ENCODE measurements at regions not wholly inside any gene's neighbourhood (a gene's known extent, or its start where the extent isn't known, plus 50 kb on each side); places are given as distances from the start of the nearest gene placed in this dataset.
"Not testable (repeated sequence)": the region's sequence is repeated elsewhere in the genome, so short reads cannot be mapped to it uniquely, and the experiment has no call there.

DNA sequence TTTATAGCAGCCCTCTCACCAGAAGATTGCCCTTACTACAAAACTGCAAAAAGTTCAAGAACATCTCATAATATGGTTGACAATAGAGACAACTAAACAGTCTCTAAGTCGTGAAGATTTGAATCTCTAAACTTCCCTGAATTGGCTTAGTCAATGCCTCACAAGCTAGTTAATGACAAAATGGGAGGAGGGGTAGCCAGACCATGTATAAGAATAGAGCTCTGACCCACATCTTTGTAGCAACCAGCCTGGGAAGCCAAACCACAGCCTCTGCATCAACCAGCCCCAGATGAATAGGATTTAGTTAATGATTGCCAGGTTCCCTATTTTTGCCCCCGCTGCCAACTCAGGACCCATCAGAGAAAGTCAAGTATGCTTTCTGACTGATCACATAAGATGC is 1265.9 kb upstream of the PCDH10 start:
- H3K4me3 ChIP-seq (ENCODE audit: low read depth, low read length, poor library complexity, severe bottlenecking); H3K4me2 ChIP-seq (ENCODE audit: low read length); H4K20me1 ChIP-seq (ENCODE audit: insufficient read depth, low read length); H3F3A ChIP-seq (ENCODE audit: insufficient read depth, low read length); H3K36me3 ChIP-seq (ENCODE audit: insufficient read depth, low read length); H3K9ac ChIP-seq (ENCODE audit: low read length); H3K79me2 ChIP-seq (ENCODE audit: insufficient read depth, low read length); H3K27me3 ChIP-seq (ENCODE audit: insufficient read depth, low read length); H3K4me1 ChIP-seq (ENCODE audit: insufficient read depth, low read length, severe bottlenecking); H3K9me3 ChIP-seq (ENCODE audit: low read length); H3K9me2 ChIP-seq (ENCODE audit: low read depth, low read length); H3K27ac ChIP-seq (ENCODE audit: low read depth, low read length, poor library complexity, severe bottlenecking); H2AFZ ChIP-seq (ENCODE audit: low read length): not testable (repeated sequence)

DNA sequence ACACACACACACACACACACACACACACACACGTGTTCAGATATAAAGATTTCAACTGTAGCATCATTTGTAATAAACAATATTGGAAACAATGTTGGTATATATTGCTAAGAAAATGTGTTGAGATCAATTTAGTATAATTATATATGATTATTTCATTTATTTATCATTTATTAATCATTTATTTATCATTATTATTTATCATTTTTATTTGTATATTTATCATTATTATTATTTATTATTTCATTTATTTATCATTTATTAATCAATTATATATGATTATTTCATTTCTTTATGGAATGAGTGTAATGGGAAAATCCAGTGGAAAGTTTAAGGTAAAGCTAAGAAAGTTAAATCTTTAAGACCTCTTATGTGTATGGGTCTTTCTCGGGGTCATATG is 1223.4 kb upstream of the PCDH10 start:
- H3K9ac ChIP-seq (ENCODE audit: low read length); H3K36me3 ChIP-seq (ENCODE audit: insufficient read depth, low read length); H3K4me1 ChIP-seq (ENCODE audit: insufficient read depth, low read length, severe bottlenecking); H3K79me2 ChIP-seq (ENCODE audit: insufficient read depth, low read length); H3K4me3 ChIP-seq (ENCODE audit: low read depth, low read length, poor library complexity, severe bottlenecking); H3K9me3 ChIP-seq (ENCODE audit: low read length); H2AFZ ChIP-seq (ENCODE audit: low read length); H3K9me2 ChIP-seq (ENCODE audit: low read depth, low read length); H3K27me3 ChIP-seq (ENCODE audit: insufficient read depth, low read length); H3K4me2 ChIP-seq (ENCODE audit: low read length); H3K27ac ChIP-seq (ENCODE audit: low read depth, low read length, poor library complexity, severe bottlenecking); H4K20me1 ChIP-seq (ENCODE audit: insufficient read depth, low read length); H3F3A ChIP-seq (ENCODE audit: insufficient read depth, low read length): not testable (repeated sequence)

DNA sequence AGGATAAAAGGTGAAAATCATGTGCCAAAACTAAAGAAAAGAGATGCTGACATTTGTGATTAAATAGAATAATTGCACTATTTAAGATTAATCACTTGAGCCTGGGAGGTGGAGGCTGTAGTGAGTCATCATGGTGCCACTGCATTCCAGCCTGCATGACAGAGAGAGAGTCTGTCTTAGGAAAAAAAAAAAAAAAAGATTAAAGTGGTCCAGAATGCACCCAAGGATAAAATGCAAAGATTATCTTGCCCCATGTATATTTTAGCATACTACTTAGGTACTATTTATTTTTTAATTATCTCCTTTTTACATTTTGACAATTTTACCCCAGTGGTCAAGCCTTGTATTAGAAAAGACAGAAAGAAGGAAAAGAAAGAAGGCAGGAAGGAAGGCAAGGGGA is 1181.4 kb upstream of the PCDH10 start:
- H3K4me3 ChIP-seq (ENCODE audit: low read depth, low read length, poor library complexity, severe bottlenecking); H4K20me1 ChIP-seq (ENCODE audit: insufficient read depth, low read length); H3F3A ChIP-seq (ENCODE audit: insufficient read depth, low read length); H3K27ac ChIP-seq (ENCODE audit: low read depth, low read length, poor library complexity, severe bottlenecking); H2AFZ ChIP-seq (ENCODE audit: low read length); H3K36me3 ChIP-seq (ENCODE audit: insufficient read depth, low read length); H3K9me3 ChIP-seq (ENCODE audit: low read length); H3K4me1 ChIP-seq (ENCODE audit: insufficient read depth, low read length, severe bottlenecking); H3K9me2 ChIP-seq (ENCODE audit: low read depth, low read length); H3K79me2 ChIP-seq (ENCODE audit: insufficient read depth, low read length); H3K27me3 ChIP-seq (ENCODE audit: insufficient read depth, low read length); H3K4me2 ChIP-seq (ENCODE audit: low read length); H3K9ac ChIP-seq (ENCODE audit: low read length): not testable (repeated sequence)

DNA sequence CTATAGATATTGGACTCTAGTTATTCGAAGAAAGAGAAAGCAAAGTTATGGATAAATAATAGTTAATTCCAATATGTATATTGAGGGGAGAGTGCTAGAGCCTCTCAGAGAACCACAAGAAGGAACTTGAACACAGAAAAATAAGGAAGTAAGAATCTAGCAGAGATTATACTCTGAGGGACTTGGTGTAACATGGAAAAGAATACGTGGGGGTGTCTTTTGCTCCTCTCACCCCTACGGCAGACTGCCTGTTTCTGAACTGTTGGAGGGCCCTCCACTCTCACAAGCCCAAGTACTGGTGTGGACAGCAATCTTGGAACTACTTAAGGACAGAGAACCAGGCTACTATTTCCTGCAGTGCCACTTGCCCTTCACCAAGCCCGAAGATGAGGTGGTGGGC is 1174.4 kb upstream of the PCDH10 start:
- no peak overlapping the region for H2AFZ ChIP-seq (ENCODE audit: low read length)
- TF ChIP-seq EZH2 (IDR thresholded peaks at IDR 0.05; ENCODE audit: borderline replicate concordance, low read length): no peak
- TF ChIP-seq, protein P1, sequence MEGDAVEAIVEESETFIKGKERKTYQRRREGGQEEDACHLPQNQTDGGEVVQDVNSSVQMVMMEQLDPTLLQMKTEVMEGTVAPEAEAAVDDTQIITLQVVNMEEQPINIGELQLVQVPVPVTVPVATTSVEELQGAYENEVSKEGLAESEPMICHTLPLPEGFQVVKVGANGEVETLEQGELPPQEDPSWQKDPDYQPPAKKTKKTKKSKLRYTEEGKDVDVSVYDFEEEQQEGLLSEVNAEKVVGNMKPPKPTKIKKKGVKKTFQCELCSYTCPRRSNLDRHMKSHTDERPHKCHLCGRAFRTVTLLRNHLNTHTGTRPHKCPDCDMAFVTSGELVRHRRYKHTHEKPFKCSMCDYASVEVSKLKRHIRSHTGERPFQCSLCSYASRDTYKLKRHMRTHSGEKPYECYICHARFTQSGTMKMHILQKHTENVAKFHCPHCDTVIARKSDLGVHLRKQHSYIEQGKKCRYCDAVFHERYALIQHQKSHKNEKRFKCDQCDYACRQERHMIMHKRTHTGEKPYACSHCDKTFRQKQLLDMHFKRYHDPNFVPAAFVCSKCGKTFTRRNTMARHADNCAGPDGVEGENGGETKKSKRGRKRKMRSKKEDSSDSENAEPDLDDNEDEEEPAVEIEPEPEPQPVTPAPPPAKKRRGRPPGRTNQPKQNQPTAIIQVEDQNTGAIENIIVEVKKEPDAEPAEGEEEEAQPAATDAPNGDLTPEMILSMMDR (IDR thresholded peaks at IDR 0.05; ENCODE audit: low read length): no peak

DNA sequence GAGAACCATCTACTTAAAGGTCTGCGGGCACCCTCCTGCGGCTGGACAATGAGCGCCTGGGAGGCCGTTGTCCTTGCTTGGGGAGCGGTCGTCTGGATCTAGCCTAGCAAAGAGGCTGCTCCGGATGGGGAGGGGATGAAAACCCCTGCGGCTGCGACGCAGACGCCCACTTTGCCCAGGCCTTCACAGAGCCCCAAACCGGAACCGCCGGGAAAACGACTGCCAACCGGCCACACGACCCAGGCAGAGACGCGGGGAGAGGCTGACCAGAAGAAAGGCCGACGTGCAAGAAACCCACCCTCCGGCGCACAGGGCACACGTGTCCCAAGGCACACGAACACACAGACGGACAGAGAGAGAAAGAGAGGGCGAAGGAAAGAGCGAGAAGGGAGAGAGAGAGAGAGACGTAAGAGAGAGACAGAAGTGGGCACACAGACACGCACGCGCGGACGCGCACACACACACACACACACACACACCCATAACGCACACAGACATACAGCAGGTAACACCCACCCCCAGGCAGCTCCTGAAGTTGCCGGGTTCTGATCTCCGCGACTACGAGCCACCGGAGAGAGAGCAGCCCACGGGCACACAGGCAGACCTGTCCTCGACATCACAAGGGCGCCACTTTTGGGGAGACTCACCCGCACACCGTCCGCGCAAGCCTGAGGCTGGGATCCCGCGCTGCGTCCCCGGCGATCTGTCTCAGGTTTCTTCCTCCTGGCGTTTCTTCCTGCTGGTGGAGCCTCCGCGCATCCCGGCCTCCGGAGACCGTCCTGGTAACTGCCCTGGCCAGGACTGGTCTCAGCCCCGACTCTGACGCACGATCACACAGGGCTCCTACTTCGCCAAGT is 1173.6 kb upstream of the PCDH10 start:
- not testable (repeated sequence) for H2AFZ ChIP-seq (ENCODE audit: low read length); H3K27me3 ChIP-seq (ENCODE audit: insufficient read depth, low read length); H3K9ac ChIP-seq (ENCODE audit: low read length); H3K27ac ChIP-seq (ENCODE audit: low read depth, low read length, poor library complexity, severe bottlenecking); H3K9me2 ChIP-seq (ENCODE audit: low read depth, low read length); H3F3A ChIP-seq (ENCODE audit: insufficient read depth, low read length); H3K4me2 ChIP-seq (ENCODE audit: low read length); H3K79me2 ChIP-seq (ENCODE audit: insufficient read depth, low read length); H4K20me1 ChIP-seq (ENCODE audit: insufficient read depth, low read length); H3K4me3 ChIP-seq (ENCODE audit: low read depth, low read length, poor library complexity, severe bottlenecking); H3K36me3 ChIP-seq (ENCODE audit: insufficient read depth, low read length); H3K4me1 ChIP-seq (ENCODE audit: insufficient read depth, low read length, severe bottlenecking)
- H3K9me3 ChIP-seq (ENCODE audit: low read length): peaks cover 10% of the 10 kb centered on the region

More for the DNA sequence above, 1174.4 kb upstream of the PCDH10 start:
- Histone ChIP-seq H3K79me2 (ENCODE audit: insufficient read depth, low read length) (no peaks in the 10 kb centered on the region), H3K4me1 (ENCODE audit: insufficient read depth, low read length, severe bottlenecking) (no peaks in the 10 kb centered on the region), H3K9me2 (ENCODE audit: low read depth, low read length) (no peaks in the 10 kb centered on the region), H3K4me2 (ENCODE audit: low read length) (no peak overlapping the region), H3F3A (ENCODE audit: insufficient read depth, low read length) (no peaks in the 10 kb centered on the region), H3K27me3 (ENCODE audit: insufficient read depth, low read length) (no peaks in the 10 kb centered on the region), H3K27ac (ENCODE audit: low read depth, low read length, poor library complexity, severe bottlenecking) (no peak overlapping the region), H3K4me3 (ENCODE audit: low read depth, low read length, poor library complexity, severe bottlenecking) (no peak overlapping the region), H3K36me3 (ENCODE audit: insufficient read depth, low read length) (no peaks in the 10 kb centered on the region), H3K9me3 (ENCODE audit: low read length) (peaks cover 10% of the 10 kb centered on the region), H4K20me1 (ENCODE audit: insufficient read depth, low read length) (no peaks in the 10 kb centered on the region), H3K9ac (ENCODE audit: low read length) (no peak overlapping the region)

DNA sequence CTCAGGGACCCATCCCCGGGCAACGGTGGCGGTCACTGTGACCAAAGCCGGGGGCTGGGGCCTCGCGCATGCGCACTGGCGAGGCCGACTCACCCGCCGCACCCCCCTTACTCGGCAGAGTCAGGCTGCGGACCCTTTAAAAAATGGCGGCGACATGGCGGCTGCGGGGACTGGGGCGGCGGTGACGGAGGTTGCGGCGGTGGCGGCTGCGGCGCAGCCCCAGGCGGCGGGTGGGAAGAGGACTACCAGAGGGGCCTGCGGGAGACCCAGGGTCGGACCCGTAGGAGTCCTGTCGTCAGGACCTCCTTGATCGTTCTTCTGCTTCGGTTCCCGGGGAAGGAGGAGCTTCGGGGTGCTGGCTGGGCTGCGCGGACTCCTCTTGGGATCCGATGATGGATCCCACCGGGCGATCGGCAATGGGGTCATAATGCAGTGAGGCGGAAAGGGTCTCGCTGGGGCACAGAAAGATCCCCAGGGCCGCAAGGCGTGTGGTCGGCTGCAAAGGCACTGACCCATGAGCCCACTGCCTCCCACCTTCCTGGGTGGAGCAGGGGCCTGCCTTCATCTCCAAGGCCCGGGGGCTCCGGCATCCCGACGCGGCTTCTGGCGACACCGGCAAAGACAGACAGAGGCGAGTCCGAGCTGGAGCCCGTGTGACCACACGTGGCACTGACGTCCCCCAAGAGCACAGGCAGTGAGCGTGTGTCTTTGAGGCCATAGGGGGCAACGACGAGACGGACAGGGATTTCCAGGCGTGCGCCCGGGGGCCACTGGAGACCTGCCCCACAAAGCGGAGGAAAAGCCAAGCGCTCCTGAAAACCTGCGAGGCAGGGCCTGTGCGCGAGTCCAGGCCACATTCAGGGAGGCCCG is 1172.7 kb upstream of the PCDH10 start:
- H3F3A ChIP-seq (ENCODE audit: insufficient read depth, low read length); H3K27me3 ChIP-seq (ENCODE audit: insufficient read depth, low read length); H2AFZ ChIP-seq (ENCODE audit: low read length); H3K9me2 ChIP-seq (ENCODE audit: low read depth, low read length); H3K4me3 ChIP-seq (ENCODE audit: low read depth, low read length, poor library complexity, severe bottlenecking); H3K36me3 ChIP-seq (ENCODE audit: insufficient read depth, low read length); H4K20me1 ChIP-seq (ENCODE audit: insufficient read depth, low read length); H3K27ac ChIP-seq (ENCODE audit: low read depth, low read length, poor library complexity, severe bottlenecking); H3K9ac ChIP-seq (ENCODE audit: low read length); H3K4me2 ChIP-seq (ENCODE audit: low read length); H3K79me2 ChIP-seq (ENCODE audit: insufficient read depth, low read length); H3K4me1 ChIP-seq (ENCODE audit: insufficient read depth, low read length, severe bottlenecking): not testable (repeated sequence)
- peaks cover 10% of the 10 kb centered on the region for H3K9me3 ChIP-seq (ENCODE audit: low read length)
